HL-60 (cell line): ENCODE measurements at regions not wholly inside any gene's neighbourhood (a gene's known extent, or its start where the extent isn't known, plus 50 kb on each side); places are given as distances from the start of the nearest gene placed in this dataset.

Experiments used
- GABPA ChIP-seq: IDR thresholded peaks from 2 replicates; pipeline ENCODE4 v1.6.1; 2012; ENCODE audit warnings: low read depth
- POLR2AphosphoS5 ChIP-seq: IDR thresholded peaks from 2 replicates; pipeline ENCODE4 v1.6.1; 2012; ENCODE audit warnings: low read depth
- SPI1 ChIP-seq: IDR thresholded peaks from 2 replicates; pipeline ENCODE4 v1.6.1; 2012; ENCODE audit warnings: low read depth, mild to moderate bottlenecking, borderline replicate concordance
- TF ChIP-seq, protein P1 (sequence below): IDR thresholded peaks from one replicate; pipeline ENCODE4 v1.5.1; 2011; ENCODE audit warnings: low read length, control low read depth, inconsistent platforms; ENCODE audit not compliant: insufficient read depth
- TF ChIP-seq, protein P2 (sequence below): IDR thresholded peaks from 2 replicates; pipeline ENCODE4 v1.6.1; 2012; ENCODE audit warnings: low read depth; ENCODE audit not compliant: insufficient replicate concordance

DNA sequence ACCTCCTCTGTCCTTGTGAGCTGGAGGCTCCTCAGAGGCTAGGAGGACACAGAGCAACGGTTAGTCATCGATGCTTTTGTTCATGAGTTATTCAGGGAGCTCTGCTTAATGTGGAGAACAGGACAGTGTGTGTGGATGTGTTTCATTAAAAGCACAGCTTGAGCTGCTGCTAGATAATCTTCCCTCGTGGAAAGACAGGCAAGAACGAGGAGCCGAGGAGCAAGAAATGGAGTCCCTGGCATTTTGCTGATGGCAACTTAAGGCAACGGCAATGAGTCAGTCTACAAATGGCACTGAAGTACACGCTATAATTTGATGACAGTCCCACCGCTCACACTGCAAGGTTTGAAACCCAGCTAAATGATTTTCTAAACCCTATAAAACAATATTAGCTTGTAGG lies 106.2 kb downstream of the IGLL1 start:
- TF ChIP-seq, protein P1, sequence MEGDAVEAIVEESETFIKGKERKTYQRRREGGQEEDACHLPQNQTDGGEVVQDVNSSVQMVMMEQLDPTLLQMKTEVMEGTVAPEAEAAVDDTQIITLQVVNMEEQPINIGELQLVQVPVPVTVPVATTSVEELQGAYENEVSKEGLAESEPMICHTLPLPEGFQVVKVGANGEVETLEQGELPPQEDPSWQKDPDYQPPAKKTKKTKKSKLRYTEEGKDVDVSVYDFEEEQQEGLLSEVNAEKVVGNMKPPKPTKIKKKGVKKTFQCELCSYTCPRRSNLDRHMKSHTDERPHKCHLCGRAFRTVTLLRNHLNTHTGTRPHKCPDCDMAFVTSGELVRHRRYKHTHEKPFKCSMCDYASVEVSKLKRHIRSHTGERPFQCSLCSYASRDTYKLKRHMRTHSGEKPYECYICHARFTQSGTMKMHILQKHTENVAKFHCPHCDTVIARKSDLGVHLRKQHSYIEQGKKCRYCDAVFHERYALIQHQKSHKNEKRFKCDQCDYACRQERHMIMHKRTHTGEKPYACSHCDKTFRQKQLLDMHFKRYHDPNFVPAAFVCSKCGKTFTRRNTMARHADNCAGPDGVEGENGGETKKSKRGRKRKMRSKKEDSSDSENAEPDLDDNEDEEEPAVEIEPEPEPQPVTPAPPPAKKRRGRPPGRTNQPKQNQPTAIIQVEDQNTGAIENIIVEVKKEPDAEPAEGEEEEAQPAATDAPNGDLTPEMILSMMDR = no peak
- no peak for TF ChIP-seq POLR2AphosphoS5
- no peak for TF ChIP-seq SPI1
- TF ChIP-seq GABPA = no peak
- TF ChIP-seq, protein P2, sequence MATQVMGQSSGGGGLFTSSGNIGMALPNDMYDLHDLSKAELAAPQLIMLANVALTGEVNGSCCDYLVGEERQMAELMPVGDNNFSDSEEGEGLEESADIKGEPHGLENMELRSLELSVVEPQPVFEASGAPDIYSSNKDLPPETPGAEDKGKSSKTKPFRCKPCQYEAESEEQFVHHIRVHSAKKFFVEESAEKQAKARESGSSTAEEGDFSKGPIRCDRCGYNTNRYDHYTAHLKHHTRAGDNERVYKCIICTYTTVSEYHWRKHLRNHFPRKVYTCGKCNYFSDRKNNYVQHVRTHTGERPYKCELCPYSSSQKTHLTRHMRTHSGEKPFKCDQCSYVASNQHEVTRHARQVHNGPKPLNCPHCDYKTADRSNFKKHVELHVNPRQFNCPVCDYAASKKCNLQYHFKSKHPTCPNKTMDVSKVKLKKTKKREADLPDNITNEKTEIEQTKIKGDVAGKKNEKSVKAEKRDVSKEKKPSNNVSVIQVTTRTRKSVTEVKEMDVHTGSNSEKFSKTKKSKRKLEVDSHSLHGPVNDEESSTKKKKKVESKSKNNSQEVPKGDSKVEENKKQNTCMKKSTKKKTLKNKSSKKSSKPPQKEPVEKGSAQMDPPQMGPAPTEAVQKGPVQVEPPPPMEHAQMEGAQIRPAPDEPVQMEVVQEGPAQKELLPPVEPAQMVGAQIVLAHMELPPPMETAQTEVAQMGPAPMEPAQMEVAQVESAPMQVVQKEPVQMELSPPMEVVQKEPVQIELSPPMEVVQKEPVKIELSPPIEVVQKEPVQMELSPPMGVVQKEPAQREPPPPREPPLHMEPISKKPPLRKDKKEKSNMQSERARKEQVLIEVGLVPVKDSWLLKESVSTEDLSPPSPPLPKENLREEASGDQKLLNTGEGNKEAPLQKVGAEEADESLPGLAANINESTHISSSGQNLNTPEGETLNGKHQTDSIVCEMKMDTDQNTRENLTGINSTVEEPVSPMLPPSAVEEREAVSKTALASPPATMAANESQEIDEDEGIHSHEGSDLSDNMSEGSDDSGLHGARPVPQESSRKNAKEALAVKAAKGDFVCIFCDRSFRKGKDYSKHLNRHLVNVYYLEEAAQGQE = no peak
